HCT116 (cell line): ENCODE measurements at regions not wholly inside any gene's neighbourhood (a gene's known extent, or its start where the extent isn't known, plus 50 kb on each side); places are given as distances from the start of the nearest gene placed in this dataset.

Experiments used
- ATAC-seq: fragments of 200-7000 bp; cut with Tn5 transposase; 2 replicates; pipeline ENCODE4 v1.9.1; 2020; ENCODE audit warnings: mild to moderate bottlenecking, moderate library complexity
- BruUV-seq: library from RNA; stranded (reverse); fragments of 400-500 nt; replicated peaks from 2 replicates; lab custom pipeline; 2021; lab: Mats Ljungman, UMichigan
- CTCF ChIA-PET: fragments of 300-600 bp; sonication (Branson Sonifier 250); formaldehyde crosslinking; loops from one replicate; lab custom pipeline; 2021; ENCODE audit warnings: antibody characterized with exemption; lab: Charles Lee
- POLR2A ChIA-PET: fragments of 300-600, 350-600 bp; sonication (Branson Sonifier 250); formaldehyde crosslinking; loops from one replicate; lab custom pipeline; 2021; ENCODE audit warnings: antibody characterized with exemption; lab: Charles Lee
- RAD21 ChIA-PET, 2 experiments: fragments of 300-600 bp; sonication (Branson Sonifier 250); formaldehyde crosslinking; loops; one replicate each; lab custom pipeline; 2023; ENCODE audit warnings: low total read pairs in 2 of 2; ENCODE audit not compliant: uncharacterized antibody in 2 of 2, unreplicated experiment in 2 of 2, low non-redundant PET in 1 of 2; lab: Charles Lee
- DNase-seq: peaks from one replicate; pipeline ENCODE4 v3.0.0-alpha.2; 2010; ENCODE audit warnings: low read depth, low spot score
- H2AFZ ChIP-seq: fragments of 200-600 bp; shearing (Covaris generic), sonication (generic); 2 replicates; pipeline ENCODE4 v1.6.1; 2017; ENCODE audit warnings: low read depth, mixed run types, mixed read lengths, antibody characterized with exemption, low read length; ENCODE audit not compliant: poor library complexity, severe bottlenecking
- H3K27ac ChIP-seq: 2 replicates; pipeline ENCODE4 v1.5.1; 2012; ENCODE audit warnings: low read depth, low read length
- H3K27me3 ChIP-seq: fragments of 200-600 bp; sonication (generic); 2 replicates; pipeline ENCODE4 v1.6.1; 2016; ENCODE audit warnings: mixed run types, low read length, mixed read lengths; ENCODE audit not compliant: insufficient read depth
- H3K36me3 ChIP-seq, 2 experiments: fragments of 200-500 bp in 1 of 2; fragments of 200-600 bp in 1 of 2; sonication (Bioruptor generic) in 1 of 2; sonication (generic) in 1 of 2; 2 replicates each; pipeline versions ENCODE4 v1.5.1 to v1.6.1; 2014 to 2016; ENCODE audit warnings: low read length in 2 of 2, inconsistent platforms in 1 of 2, mixed read lengths in 1 of 2, mixed run types in 1 of 2; ENCODE audit not compliant: insufficient read depth in 2 of 2, control insufficient read depth in 1 of 2
- H3K4me1 ChIP-seq, 2 experiments: fragments of 200-600 bp in 1 of 2; sonication (generic) in 1 of 2; 2 replicates each; pipeline versions ENCODE4 v1.5.1 to v1.6.1; 2012 to 2017; ENCODE audit warnings: low read length in 2 of 2, inconsistent platforms in 1 of 2, mild to moderate bottlenecking in 1 of 2, mixed read lengths in 1 of 2, mixed run types in 1 of 2, moderate library complexity in 1 of 2; ENCODE audit not compliant: insufficient read depth in 2 of 2, control insufficient read depth in 1 of 2
- H3K4me2 ChIP-seq: fragments of 200-600 bp; sonication (generic); 2 replicates; pipeline ENCODE4 v1.6.1; 2017; ENCODE audit warnings: mixed run types, low read length, mixed read lengths
- H3K4me3 ChIP-seq, 2 experiments: fragments of 200-600 bp in 1 of 2; sonication (generic) in 1 of 2; replicated peaks in 1 of 2; 2 replicates each; pipeline ENCODE4 v1.5.1; 2011 to 2016; ENCODE audit warnings: low read length in 2 of 2, control low read depth in 1 of 2, low read depth in 1 of 2, mild to moderate bottlenecking in 1 of 2, mixed read lengths in 1 of 2, mixed run types in 1 of 2
- H3K79me2 ChIP-seq: fragments of 200-600 bp; sonication (generic); 2 replicates; pipeline ENCODE4 v1.6.1; 2017; ENCODE audit warnings: mild to moderate bottlenecking, mixed run types, low read length, moderate library complexity, mixed read lengths; ENCODE audit not compliant: insufficient read depth
- H3K9ac ChIP-seq: fragments of 200-600 bp; sonication (generic); 2 replicates; pipeline ENCODE4 v1.6.1; 2016; ENCODE audit warnings: low read length, mixed read lengths
- H3K9me2 ChIP-seq: fragments of 200-600 bp; sonication (generic), shearing (Covaris generic); 2 replicates; pipeline ENCODE4 v1.6.1; 2017; ENCODE audit warnings: mixed run types, mild to moderate bottlenecking, moderate library complexity; ENCODE audit not compliant: insufficient read depth
- H3K9me3 ChIP-seq, 2 experiments: fragments of 200-500 bp in 1 of 2; fragments of 200-600 bp in 1 of 2; sonication (Bioruptor generic) in 1 of 2; sonication (generic) in 1 of 2; 2 replicates each; pipeline ENCODE4 v1.6.1; 2014 to 2017; ENCODE audit warnings: low read length in 2 of 2, mixed read lengths in 2 of 2, inconsistent platforms in 1 of 2, low read depth in 1 of 2, mild to moderate bottlenecking in 1 of 2, mixed run types in 1 of 2, moderate library complexity in 1 of 2; ENCODE audit not compliant: control insufficient read depth in 1 of 2, insufficient read depth in 1 of 2
- H4K20me1 ChIP-seq: fragments of 200-600 bp; sonication (generic), shearing (Covaris generic); 2 replicates; pipeline ENCODE4 v1.6.1; 2017; ENCODE audit warnings: mixed run types, mild to moderate bottlenecking, moderate library complexity; ENCODE audit not compliant: insufficient read depth
- CBX3 ChIP-seq: IDR thresholded peaks from 2 replicates; pipeline ENCODE4 v1.6.1; 2012; ENCODE audit warnings: low read depth
- EZH2 ChIP-seq: fragments of 200-600 bp; sonication (generic); IDR thresholded peaks from 2 replicates; pipeline ENCODE4 v1.6.1; 2017; ENCODE audit warnings: antibody characterized with exemption, mixed run types
- FOSL1 ChIP-seq: IDR thresholded peaks from 2 replicates; pipeline ENCODE4 v1.6.1; 2012; ENCODE audit warnings: low read depth
- POLR2AphosphoS5 ChIP-seq: IDR thresholded peaks from 2 replicates; pipeline ENCODE4 v1.6.1; 2011; ENCODE audit warnings: mild to moderate bottlenecking, low read depth, low read length, moderate library complexity
- RAD21 ChIP-seq: IDR thresholded peaks from 2 replicates; pipeline ENCODE4 v1.6.1; 2012; ENCODE audit warnings: low read depth, mild to moderate bottlenecking
- SP1 ChIP-seq: IDR thresholded peaks from 2 replicates; pipeline ENCODE4 v1.6.1; 2012; ENCODE audit warnings: low read depth
- ZFX ChIP-seq: fragments of 450-650 bp; IDR thresholded peaks from 2 replicates; pipeline ENCODE4 v1.6.1; 2017
- intact Hi-C: fragments of 100-400 bp; cut with micrococcal nuclease; formaldehyde crosslinking; loops from 2 replicates; pipeline ENCODE4 v1.10.0; 2022
- TF ChIP-seq, protein P1 (sequence below): IDR thresholded peaks from 2 replicates; pipeline ENCODE4 v1.6.1; 2012
- TF ChIP-seq, protein P2 (sequence below): IDR thresholded peaks from 2 replicates; pipeline ENCODE4 v1.6.1; 2011; ENCODE audit warnings: mild to moderate bottlenecking, low read length, moderate library complexity; ENCODE audit not compliant: insufficient replicate concordance; ENCODE audit errors: extremely low read depth
- TF ChIP-seq, protein P3 (sequence below), 3 experiments: fragments of 200-600 bp in 1 of 3; sonication (generic) in 1 of 3; IDR thresholded peaks in 2 of 3; conservative IDR thresholded peaks in 1 of 3; 2 replicates each; pipeline ENCODE4 v1.5.1; 2012 to 2017; ENCODE audit warnings: low read depth in 2 of 3, low read length in 2 of 3, antibody characterized with exemption in 1 of 3, borderline replicate concordance in 1 of 3, control low read depth in 1 of 3, mild to moderate bottlenecking in 1 of 3, mixed read lengths in 1 of 3, mixed run types in 1 of 3, moderate library complexity in 1 of 3; ENCODE audit not compliant: insufficient read depth in 1 of 3
- TF ChIP-seq, protein P4 (sequence below): IDR thresholded peaks from 2 replicates; pipeline ENCODE4 v1.6.1; 2012; ENCODE audit warnings: low read depth

DNA sequence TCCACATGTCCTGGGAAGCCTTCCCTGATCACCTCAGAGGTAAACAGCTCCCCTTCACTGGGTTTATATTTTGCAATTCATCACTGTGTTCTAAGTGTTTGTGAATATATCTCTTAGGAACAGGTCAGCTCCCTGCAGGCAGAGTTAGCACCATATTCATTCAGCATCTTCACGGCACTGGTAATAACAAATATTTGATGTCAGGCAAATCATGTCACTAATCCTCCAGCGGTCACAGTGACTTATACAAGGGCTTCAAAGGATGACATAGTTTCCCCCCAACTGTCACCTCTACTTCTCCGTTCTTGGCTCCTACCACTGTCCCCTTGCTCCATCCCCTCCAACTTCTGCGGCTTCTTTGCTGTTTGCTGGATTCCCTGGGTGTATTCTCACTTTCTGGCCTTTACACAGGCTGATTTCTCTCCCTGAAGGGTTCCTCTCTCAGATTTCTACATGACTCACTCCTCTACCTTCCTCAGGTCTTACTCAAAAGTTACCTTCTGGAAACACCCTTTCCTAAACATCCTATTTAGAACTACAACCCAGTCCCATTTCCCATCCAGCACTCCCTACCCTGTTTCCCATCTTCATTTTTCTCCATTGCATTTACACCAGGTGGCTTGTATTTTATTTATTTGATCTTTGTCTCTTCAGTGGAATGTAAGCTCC is 66.6 kb downstream of the NHLRC1 start:
- ChIA-PET POLR2A (no interaction called here), CTCF (no interaction called here), RAD21 (no interaction called here)
- Histone ChIP-seq H3K27ac (no peak overlapping the region), H3K9me3 (no peaks in the 10 kb centered on the region), H3K36me3 (no peaks in the 10 kb centered on the region), H3K27me3 (no peaks in the 10 kb centered on the region), H3K4me3 (no peak overlapping the region), H4K20me1 (no peaks in the 10 kb centered on the region), H3K79me2 (no peaks in the 10 kb centered on the region), H3K4me2 (no peak overlapping the region), H3K4me1 (peaks cover 0 to 7% of the 10 kb centered on the region in 2 experiments; a peak in 2 of 4 replicates), H3K9ac (no peak overlapping the region), H2AFZ (peak overlapping the region; percentile 26), H3K9me2 (no peaks in the 10 kb centered on the region)
- TF ChIP-seq, protein P1, sequence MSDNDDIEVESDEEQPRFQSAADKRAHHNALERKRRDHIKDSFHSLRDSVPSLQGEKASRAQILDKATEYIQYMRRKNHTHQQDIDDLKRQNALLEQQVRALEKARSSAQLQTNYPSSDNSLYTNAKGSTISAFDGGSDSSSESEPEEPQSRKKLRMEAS, result no peak
- TF ChIP-seq, protein P2, sequence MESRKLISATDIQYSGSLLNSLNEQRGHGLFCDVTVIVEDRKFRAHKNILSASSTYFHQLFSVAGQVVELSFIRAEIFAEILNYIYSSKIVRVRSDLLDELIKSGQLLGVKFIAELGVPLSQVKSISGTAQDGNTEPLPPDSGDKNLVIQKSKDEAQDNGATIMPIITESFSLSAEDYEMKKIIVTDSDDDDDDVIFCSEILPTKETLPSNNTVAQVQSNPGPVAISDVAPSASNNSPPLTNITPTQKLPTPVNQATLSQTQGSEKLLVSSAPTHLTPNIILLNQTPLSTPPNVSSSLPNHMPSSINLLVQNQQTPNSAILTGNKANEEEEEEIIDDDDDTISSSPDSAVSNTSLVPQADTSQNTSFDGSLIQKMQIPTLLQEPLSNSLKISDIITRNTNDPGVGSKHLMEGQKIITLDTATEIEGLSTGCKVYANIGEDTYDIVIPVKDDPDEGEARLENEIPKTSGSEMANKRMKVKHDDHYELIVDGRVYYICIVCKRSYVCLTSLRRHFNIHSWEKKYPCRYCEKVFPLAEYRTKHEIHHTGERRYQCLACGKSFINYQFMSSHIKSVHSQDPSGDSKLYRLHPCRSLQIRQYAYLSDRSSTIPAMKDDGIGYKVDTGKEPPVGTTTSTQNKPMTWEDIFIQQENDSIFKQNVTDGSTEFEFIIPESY, result no peak
- TF ChIP-seq SP1 (no peak), EZH2 (no peak), CBX3 (no peak), POLR2AphosphoS5 (no peak), ZFX (no peak), FOSL1 (no peak), RAD21 (no peak)
- TF ChIP-seq, protein P3, sequence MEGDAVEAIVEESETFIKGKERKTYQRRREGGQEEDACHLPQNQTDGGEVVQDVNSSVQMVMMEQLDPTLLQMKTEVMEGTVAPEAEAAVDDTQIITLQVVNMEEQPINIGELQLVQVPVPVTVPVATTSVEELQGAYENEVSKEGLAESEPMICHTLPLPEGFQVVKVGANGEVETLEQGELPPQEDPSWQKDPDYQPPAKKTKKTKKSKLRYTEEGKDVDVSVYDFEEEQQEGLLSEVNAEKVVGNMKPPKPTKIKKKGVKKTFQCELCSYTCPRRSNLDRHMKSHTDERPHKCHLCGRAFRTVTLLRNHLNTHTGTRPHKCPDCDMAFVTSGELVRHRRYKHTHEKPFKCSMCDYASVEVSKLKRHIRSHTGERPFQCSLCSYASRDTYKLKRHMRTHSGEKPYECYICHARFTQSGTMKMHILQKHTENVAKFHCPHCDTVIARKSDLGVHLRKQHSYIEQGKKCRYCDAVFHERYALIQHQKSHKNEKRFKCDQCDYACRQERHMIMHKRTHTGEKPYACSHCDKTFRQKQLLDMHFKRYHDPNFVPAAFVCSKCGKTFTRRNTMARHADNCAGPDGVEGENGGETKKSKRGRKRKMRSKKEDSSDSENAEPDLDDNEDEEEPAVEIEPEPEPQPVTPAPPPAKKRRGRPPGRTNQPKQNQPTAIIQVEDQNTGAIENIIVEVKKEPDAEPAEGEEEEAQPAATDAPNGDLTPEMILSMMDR (IDR thresholded peaks at IDR 0.05 in 2 of 3, conservative IDR thresholded peaks at IDR 0.05 in 1 of 3; ENCODE audit: borderline replicate concordance in 1 of 3, insufficient read depth in 1 of 3, low read depth in 2 of 3, low read length in 2 of 3), result no peak
- TF ChIP-seq, protein P4, sequence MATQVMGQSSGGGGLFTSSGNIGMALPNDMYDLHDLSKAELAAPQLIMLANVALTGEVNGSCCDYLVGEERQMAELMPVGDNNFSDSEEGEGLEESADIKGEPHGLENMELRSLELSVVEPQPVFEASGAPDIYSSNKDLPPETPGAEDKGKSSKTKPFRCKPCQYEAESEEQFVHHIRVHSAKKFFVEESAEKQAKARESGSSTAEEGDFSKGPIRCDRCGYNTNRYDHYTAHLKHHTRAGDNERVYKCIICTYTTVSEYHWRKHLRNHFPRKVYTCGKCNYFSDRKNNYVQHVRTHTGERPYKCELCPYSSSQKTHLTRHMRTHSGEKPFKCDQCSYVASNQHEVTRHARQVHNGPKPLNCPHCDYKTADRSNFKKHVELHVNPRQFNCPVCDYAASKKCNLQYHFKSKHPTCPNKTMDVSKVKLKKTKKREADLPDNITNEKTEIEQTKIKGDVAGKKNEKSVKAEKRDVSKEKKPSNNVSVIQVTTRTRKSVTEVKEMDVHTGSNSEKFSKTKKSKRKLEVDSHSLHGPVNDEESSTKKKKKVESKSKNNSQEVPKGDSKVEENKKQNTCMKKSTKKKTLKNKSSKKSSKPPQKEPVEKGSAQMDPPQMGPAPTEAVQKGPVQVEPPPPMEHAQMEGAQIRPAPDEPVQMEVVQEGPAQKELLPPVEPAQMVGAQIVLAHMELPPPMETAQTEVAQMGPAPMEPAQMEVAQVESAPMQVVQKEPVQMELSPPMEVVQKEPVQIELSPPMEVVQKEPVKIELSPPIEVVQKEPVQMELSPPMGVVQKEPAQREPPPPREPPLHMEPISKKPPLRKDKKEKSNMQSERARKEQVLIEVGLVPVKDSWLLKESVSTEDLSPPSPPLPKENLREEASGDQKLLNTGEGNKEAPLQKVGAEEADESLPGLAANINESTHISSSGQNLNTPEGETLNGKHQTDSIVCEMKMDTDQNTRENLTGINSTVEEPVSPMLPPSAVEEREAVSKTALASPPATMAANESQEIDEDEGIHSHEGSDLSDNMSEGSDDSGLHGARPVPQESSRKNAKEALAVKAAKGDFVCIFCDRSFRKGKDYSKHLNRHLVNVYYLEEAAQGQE, result no peak
- BruUV-seq, result no TSS peak
- DNase-seq, result no peak
- no peak for ATAC-seq
- intact Hi-C loops, result no loop called here
